Endothelial cell of umbilical vein (primary cell): ENCODE measurements at regions not wholly inside any gene's neighbourhood (a gene's known extent, or its start where the extent isn't known, plus 50 kb on each side); places are given as distances from the start of the nearest gene placed in this dataset.

Source experiments
- CTCF ChIP-seq, 2 donors: IDR thresholded peaks; 1 replicate in 1 of 2; 2 replicates in 1 of 2; pipeline ENCODE4 v1.5.1; 2011; ENCODE audit warnings: low read length in 2 of 2, mild to moderate bottlenecking in 2 of 2, moderate library complexity in 2 of 2, control low read depth in 1 of 2, inconsistent platforms in 1 of 2, low read depth in 1 of 2; ENCODE audit not compliant: insufficient read depth in 1 of 2; ENCODE audit errors: extremely low read depth in 1 of 2
- EZH2 ChIP-seq: IDR thresholded peaks from 2 replicates; pipeline ENCODE4 v1.6.1; 2012; ENCODE audit warnings: borderline replicate concordance, low read depth, mild to moderate bottlenecking, moderate library complexity, low read length, inconsistent platforms; ENCODE audit not compliant: severe bottlenecking

GRCh38 chr7:52506325-52506724 is 529.1 kb upstream of the POM121L12 start:
- TF ChIP-seq EZH2 (no peak), CTCF (IDR thresholded peaks at IDR 0.05; ENCODE audit: extremely low read depth in 1 of 2, insufficient read depth in 1 of 2, low read depth in 1 of 2, low read length in 2 of 2) (no peak)
